Inflammatory macrophage treated with lipopolysaccharide for 1 hour (primary cell): ENCODE measurements at regions not wholly inside any gene's neighbourhood (a gene's known extent, or its start where the extent isn't known, plus 50 kb on each side); places are given as distances from the start of the nearest gene placed in this dataset.

Source experiments
- DNase-seq, 2 donors: peaks; one replicate each; pipeline ENCODE4 v3.0.0-alpha.2; 2020 to 2022

- peak; percentile 54 to 75 for DNase-seq
Observed at GRCh38 chr11:8826901-8827560, 84.0 kb upstream of the AKIP1 start.

GRCh38 chr11:8828046-8828445 lies 82.9 kb upstream of the AKIP1 start:
- peak in 1 of 2 donors; percentile 15 for DNase-seq

DNA sequence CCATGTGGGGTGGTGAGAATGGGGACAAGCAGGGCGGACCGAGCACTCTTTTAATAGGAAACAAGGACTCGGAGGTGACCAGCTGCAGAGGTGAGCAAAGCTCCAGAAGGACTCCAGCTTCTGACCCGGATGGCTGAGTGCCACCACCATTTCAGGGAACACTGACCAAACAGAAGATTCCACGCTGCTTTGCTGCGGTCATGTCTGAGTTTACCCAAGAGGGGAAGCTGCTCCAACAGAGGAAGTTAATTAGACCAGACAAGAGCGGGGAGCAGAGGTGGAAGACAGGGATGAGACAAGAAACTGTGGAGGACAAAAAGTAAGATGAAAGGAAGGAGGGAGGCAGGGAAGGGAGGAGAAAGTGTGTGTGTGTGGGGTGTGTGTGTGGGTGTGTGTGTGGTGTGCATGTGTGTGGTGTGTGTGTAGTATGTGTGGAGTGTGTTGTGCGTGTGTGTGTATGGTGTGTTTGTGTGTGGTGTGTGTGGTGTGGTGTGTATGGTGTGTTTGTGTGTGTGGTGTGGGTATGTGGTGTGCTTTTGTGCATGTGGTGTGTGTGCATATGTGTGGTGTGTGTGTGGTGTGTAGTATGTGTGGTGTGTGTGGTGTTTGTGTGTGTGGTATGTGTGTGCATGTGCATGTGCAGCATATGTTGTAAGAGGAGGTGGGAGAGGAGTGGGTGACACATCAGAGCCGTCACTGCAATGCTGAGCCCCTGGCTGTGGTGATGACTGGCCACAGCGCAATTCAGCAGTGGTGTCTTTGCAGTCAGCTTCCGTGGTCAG lies 82.2 kb upstream of the AKIP1 start:
- DNase-seq = peak; percentile 58 to 64

DNA sequence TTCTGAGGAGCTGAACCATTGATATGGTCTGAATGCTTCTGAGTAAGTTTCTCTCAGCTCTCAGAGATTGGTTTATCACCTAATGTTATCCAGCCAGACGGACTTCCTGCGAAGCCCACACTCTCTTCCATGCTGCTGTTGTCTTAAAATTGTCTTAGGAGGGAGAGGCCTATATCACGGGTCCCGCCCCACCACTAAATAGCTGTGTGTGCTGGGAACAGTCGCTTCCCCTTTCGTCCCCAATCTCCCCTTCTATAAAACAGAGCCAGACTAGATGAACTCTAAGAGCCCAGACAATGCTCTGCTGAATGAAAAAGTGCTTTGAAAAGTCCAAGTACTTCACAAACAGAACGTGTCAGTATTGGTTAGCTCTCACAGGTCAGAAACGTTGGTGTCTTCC lies 81.4 kb upstream of the AKIP1 start:
- DNase-seq = no peak

DNA sequence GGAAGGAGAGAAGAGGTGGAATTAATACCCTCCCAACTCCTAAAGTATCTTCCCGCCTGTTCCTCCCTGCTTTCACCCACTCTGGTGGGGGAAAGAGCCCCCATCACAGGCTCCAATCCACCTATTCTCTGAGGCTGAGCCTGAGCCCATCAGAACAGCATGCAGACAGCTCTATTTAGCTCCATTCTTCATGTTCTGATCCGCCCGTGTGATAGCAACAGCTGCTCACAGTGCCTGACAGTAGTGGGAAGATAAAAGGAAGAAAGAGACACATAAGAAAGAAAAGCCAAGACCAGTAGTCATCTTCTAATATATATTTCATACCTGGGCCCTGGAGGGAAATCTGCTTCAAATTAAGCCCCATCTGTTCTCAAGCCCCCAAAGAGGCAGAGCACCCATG lies 80.3 kb upstream of the AKIP1 start:
- DNase-seq = no peak

DNA sequence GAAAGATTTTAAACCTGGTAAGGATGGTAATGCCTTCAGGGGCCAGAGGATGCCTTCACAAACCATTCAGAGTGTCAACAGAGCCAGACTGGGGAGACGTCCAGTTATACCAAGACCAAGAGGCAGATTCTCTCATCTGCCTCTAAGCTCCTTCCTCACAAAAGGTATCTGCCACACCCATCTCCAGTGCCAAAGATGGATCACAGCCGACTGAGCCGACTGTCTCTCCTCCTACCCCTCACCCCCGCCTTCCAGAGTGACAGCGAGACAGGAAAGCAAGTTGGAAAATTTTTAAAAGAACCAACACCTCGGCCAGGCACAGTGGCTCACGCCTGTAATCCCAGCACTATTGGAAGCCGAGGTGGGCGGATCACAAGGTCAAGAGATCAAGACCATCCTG lies 79.1 kb upstream of the AKIP1 start:
- DNase-seq = no peak

GRCh38 chr11:8832571-8833260 lies 78.3 kb upstream of the AKIP1 start:
- DNase-seq = no peak

GRCh38 chr11:8833568-8834315 lies 77.2 kb upstream of the AKIP1 start:
- no peak for DNase-seq

DNA sequence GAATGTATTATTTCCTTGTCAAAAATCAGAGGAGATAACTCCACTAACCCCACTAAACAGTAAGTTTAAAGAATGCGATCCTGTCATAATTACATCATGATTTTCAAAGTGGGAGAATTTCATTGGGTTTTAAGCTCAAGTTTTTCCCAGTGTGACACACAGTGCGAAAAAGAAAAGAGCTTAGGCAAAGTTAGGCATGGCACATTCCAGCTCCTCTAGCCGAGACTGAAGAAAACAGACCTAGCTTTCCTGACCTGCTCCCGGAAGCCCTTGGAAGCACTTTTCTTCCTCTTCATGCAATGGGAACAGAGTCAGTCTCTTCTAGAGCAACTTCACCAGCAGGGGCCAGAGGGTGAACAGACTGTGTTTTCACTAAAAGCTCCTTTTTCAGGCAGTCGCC lies 76.6 kb upstream of the AKIP1 start:
- DNase-seq = no peak

DNA sequence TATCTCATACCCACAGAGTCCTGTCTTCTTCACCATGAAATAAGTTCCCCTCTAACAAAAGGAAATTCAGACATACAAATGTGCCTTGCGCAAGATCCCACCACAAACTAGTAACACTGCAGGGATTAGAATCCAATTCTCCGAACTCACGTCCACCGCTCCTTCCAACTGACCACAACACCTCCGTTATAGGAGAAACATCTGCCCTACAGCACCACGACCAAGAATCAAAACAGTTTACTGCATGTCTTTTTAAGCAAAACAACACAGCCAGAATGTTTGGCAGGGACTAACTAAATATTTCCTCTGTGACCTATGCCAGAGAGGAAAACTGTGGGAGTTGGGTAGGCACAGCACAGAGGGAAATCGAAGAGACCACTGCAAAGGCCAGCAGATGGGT lies 72.7 kb upstream of the AKIP1 start:
- peak; percentile 61 to 76 for DNase-seq

- DNase-seq = no peak
Observed at GRCh38 chr11:8839306-8839956, 71.6 kb upstream of the AKIP1 start.

DNA sequence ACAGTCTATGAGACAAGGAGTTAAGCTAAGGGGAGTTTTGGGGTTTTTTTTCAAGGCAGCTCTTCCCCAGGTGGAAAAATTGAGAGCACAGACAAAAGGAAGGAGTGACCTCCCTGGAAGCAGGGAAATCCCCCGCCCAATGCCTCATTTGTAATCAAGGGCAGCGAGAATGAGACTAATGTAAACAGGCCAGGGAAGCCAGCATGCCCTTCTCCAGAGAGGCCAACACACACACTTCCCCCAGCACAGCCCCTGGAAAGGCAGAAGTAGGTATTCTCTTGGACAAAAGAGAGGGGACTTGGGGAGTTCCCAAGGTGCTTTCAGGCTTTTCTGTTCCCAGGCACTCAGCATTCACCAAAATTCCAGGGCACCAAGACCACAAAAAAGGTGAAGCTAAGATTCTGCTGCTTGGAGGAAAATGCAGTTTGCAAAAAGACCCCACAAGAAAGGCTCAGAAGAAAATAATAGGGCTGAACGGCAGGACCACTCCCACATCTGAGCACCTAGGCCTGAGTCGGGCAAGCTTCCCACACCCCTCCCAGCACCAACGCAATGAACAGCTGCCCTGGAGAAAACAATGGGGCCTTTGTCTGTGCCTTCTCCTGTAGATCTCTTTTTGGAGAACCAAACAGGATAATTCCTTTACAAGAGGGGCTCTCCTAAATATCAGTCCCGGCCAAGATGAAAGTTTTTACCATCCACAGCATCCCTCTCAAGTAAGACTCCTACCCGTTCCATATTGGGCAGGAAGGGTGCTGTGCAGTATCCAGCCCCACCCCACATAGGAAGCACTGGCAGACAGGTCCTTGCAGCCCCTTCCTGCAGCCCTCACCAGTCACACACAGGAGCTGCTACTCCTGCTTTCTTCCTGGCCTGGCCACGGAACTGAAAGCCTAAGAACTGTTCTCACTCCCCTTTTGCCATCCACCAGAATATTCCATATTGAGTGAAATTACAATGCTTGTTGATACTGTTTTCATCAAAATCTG lies 70.7 kb upstream of the AKIP1 start:
- peak; percentile 57 to 72 for DNase-seq

DNA sequence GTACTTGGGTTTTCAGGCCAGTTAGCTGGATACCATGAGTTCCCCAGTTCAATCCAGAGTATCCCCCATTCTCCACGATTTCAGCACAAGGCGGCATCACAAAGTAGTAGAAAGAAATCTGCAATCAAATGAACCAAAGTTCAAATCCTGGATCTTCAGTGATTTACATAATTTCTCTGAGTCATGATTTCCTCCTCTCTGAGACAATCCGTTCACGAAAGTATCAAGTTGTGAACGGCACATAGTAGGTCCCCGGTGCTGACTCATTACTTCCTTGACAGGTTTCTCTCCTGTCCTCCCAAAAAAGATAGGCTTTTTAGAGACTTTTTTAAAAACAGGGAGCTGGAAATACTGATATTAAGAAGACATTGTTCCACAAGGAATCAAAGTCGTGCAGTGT lies 69.1 kb upstream of the AKIP1 start:
- peak in 1 of 2 donors; percentile 25 for DNase-seq

DNA sequence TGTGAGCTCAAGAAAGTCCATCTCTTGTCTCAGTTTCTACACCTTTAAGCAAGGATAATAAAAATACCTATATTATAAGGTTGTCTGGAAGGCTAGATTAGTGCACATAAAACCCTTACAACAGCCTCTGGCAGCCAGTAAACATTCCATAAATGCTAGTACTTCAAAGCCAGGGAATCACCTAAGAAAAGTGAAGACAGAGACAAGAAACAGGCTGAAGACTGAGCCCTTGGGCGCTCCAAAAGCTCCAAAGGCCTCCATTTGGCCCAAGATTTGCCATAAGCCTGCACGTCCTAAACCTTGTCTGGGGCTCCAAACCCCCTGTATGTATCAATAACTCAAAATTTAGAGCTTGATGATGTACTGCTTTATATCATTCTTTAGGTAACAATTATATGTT lies 52.2 kb upstream of the AKIP1 start:
- DNase-seq = no peak
